HG02642 (cell line): ENCODE measurements at regions not wholly inside any gene's neighbourhood (a gene's known extent, or its start where the extent isn't known, plus 50 kb on each side); places are given as distances from the start of the nearest gene placed in this dataset.

ENCODE experiments used
- ATAC-seq: cut with Tn5 transposase; IDR thresholded peaks from one replicate; pipeline ENCODE4 v1.9.1; 2021; ENCODE audit warnings: mild to moderate bottlenecking; ENCODE audit not compliant: unreplicated experiment, poor library complexity

GRCh38 chr12:23049180-23049579, 424.2 kb downstream of the ETNK1 start:
- no peak for ATAC-seq

GRCh38 chr12:23055004-23055403, 430.0 kb downstream of the ETNK1 start:
- no peak for ATAC-seq

- ATAC-seq = no peak
Measured at GRCh38 chr12:23057571-23057970, 432.6 kb downstream of the ETNK1 start.

- no peak for ATAC-seq
Measured at GRCh38 chr12:23060161-23060560, 435.2 kb downstream of the ETNK1 start.

GRCh38 chr12:23063206-23063605, 438.2 kb downstream of the ETNK1 start:
- no peak for ATAC-seq

GRCh38 chr12:23066095-23066494, 441.1 kb downstream of the ETNK1 start:
- ATAC-seq = no peak

- peak; percentile 77 for ATAC-seq
Measured at GRCh38 chr12:23083267-23083666, 458.3 kb downstream of the ETNK1 start.

GRCh38 chr12:23084236-23084995, 459.4 kb downstream of the ETNK1 start:
- no peak for ATAC-seq

- no peak for ATAC-seq
Measured at GRCh38 chr12:23088594-23088993, 463.6 kb downstream of the ETNK1 start.

- ATAC-seq = no peak
Measured at GRCh38 chr12:23093488-23093887, 468.5 kb downstream of the ETNK1 start.

GRCh38 chr12:23096321-23096720, 471.4 kb downstream of the ETNK1 start:
- ATAC-seq = no peak

GRCh38 chr12:23098110-23098509, 473.1 kb downstream of the ETNK1 start:
- ATAC-seq = no peak

GRCh38 chr12:23098517-23098916, 473.5 kb downstream of the ETNK1 start:
- ATAC-seq = no peak

- ATAC-seq = no peak
Measured at GRCh38 chr12:23099104-23099503, 474.1 kb downstream of the ETNK1 start.

GRCh38 chr12:23099604-23100003, 474.6 kb downstream of the ETNK1 start:
- ATAC-seq = no peak

GRCh38 chr12:23108957-23109356, 484.0 kb downstream of the ETNK1 start:
- ATAC-seq = no peak

GRCh38 chr12:23113781-23114180, 488.8 kb downstream of the ETNK1 start:
- ATAC-seq = no peak

GRCh38 chr12:23115984-23116383, 491.0 kb downstream of the ETNK1 start:
- ATAC-seq = no peak

- no peak for ATAC-seq
Measured at GRCh38 chr12:23126794-23127193, 501.8 kb downstream of the ETNK1 start.

GRCh38 chr12:23127701-23128100, 502.7 kb downstream of the ETNK1 start:
- ATAC-seq = no peak

- no peak for ATAC-seq
Measured at GRCh38 chr12:23128462-23128861, 503.5 kb downstream of the ETNK1 start.

GRCh38 chr12:23132357-23132756, 507.4 kb downstream of the ETNK1 start:
- no peak for ATAC-seq
